HG03469 (cell line): ENCODE measurements at regions not wholly inside any gene's neighbourhood (a gene's known extent, or its start where the extent isn't known, plus 50 kb on each side); places are given as distances from the start of the nearest gene placed in this dataset.

Experiments used
- ATAC-seq: cut with Tn5 transposase; IDR thresholded peaks from one replicate; pipeline ENCODE4 v1.9.1; 2021; ENCODE audit warnings: mild to moderate bottlenecking, moderate library complexity, moderate number of reproducible peaks; ENCODE audit not compliant: unreplicated experiment

GRCh38 chr7:41475801-41476459, 227.0 kb downstream of the INHBA start:
- no peak for ATAC-seq

- ATAC-seq = no peak
Observed at GRCh38 chr7:41472427-41473125, 230.3 kb downstream of the INHBA start.

GRCh38 chr7:41470081-41470480, 232.8 kb downstream of the INHBA start:
- ATAC-seq = no peak

GRCh38 chr7:41467596-41467995, 235.3 kb downstream of the INHBA start:
- ATAC-seq = no peak

- peak; percentile 53 for ATAC-seq
Observed at GRCh38 chr7:41466760-41467384, 236.0 kb downstream of the INHBA start.

GRCh38 chr7:41465571-41465970, 237.3 kb downstream of the INHBA start:
- ATAC-seq = no peak

- no peak for ATAC-seq
Observed at GRCh38 chr7:41463770-41464470, 239.0 kb downstream of the INHBA start.

GRCh38 chr7:41459623-41460261, 243.1 kb downstream of the INHBA start:
- no peak for ATAC-seq

- ATAC-seq = no peak
Observed at GRCh38 chr7:41459183-41459582, 243.7 kb downstream of the INHBA start.

- ATAC-seq = no peak
Observed at GRCh38 chr7:41457832-41458437, 245.0 kb downstream of the INHBA start.

GRCh38 chr7:41451826-41452225, 251.1 kb downstream of the INHBA start:
- ATAC-seq = no peak

- ATAC-seq = no peak
Observed at GRCh38 chr7:41449694-41450093, 253.2 kb downstream of the INHBA start.

GRCh38 chr7:41449286-41449685, 253.6 kb downstream of the INHBA start:
- no peak for ATAC-seq

GRCh38 chr7:41448104-41448503, 254.8 kb downstream of the INHBA start:
- ATAC-seq = no peak

- no peak for ATAC-seq
Observed at GRCh38 chr7:41447450-41448042, 255.3 kb downstream of the INHBA start.

GRCh38 chr7:41446606-41447449, 256.1 kb downstream of the INHBA start:
- ATAC-seq = no peak

- no peak for ATAC-seq
Observed at GRCh38 chr7:41445946-41446345, 256.9 kb downstream of the INHBA start.

GRCh38 chr7:41445432-41445831, 257.5 kb downstream of the INHBA start:
- no peak for ATAC-seq

- no peak for ATAC-seq
Observed at GRCh38 chr7:41439515-41439879, 263.4 kb downstream of the INHBA start.
